GM12873 (cell line): ENCODE measurements at regions not wholly inside any gene's neighbourhood (a gene's known extent, or its start where the extent isn't known, plus 50 kb on each side); places are given as distances from the start of the nearest gene placed in this dataset.

Experiments used
- TF ChIP-seq, protein P1 (sequence below): IDR thresholded peaks from 2 replicates; pipeline ENCODE4 v1.5.1; 2012; ENCODE audit warnings: low read depth, mild to moderate bottlenecking, moderate library complexity, low read length, control low read depth; ENCODE audit not compliant: insufficient read depth; ENCODE audit errors: missing control alignments

DNA sequence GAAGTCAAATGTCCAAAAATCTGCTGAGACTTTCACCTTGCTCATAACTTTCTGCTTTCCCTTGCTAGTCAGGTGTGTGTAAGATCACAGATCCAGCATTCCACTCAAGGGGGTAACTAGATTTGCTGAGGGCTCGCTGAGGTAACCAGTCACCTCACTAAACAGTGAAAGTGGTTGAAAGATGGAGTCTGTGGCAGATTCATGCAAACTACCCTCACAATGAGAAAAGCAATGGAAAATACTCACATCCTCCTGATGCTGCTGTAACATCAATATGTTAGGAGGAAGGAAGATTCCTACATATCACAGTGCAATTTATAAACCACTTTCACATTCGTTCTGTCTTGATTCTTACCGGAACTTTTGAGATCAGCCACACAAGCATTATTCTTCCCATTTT is 174.3 kb upstream of the BCL6 start:
- TF ChIP-seq, protein P1, sequence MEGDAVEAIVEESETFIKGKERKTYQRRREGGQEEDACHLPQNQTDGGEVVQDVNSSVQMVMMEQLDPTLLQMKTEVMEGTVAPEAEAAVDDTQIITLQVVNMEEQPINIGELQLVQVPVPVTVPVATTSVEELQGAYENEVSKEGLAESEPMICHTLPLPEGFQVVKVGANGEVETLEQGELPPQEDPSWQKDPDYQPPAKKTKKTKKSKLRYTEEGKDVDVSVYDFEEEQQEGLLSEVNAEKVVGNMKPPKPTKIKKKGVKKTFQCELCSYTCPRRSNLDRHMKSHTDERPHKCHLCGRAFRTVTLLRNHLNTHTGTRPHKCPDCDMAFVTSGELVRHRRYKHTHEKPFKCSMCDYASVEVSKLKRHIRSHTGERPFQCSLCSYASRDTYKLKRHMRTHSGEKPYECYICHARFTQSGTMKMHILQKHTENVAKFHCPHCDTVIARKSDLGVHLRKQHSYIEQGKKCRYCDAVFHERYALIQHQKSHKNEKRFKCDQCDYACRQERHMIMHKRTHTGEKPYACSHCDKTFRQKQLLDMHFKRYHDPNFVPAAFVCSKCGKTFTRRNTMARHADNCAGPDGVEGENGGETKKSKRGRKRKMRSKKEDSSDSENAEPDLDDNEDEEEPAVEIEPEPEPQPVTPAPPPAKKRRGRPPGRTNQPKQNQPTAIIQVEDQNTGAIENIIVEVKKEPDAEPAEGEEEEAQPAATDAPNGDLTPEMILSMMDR, result no peak

DNA sequence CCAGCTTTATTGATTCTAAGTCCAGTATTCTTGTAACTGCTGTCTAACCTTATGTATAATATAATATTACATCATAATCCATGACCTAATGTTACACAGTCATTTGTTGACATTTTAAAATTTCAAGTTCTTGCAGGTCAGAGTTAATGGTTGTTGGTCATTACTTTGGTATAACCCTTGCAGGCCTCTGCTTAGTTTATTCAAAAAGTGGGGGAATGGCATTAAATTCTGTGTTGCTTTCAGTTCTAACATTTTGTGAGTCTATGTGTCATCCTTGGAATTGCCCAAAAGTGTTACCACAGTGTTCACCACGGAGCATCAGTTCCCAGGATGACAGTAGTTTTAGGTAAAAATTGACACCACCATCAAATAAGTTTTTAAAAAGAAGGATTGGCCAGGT is 174.8 kb upstream of the BCL6 start:
- TF ChIP-seq, protein P1, result no peak

DNA sequence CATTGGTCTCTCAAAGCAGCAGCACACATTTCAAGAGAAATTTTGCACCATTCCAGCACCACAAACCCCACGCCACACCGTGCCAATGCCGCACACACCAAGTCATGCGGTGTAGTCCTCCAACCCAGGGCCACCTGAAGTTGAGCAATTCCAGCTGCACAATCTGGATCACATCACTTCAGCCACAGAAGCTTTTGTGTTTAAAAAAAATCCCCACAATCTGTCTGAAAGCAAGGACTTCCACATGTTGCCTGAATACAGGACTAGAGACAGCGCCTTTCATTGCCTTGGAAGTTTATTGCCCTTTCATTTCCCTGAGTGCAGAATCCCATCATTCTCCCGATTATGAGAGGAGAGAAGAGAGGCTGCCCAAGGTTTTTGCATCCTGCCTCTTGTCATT is 175.6 kb upstream of the BCL6 start:
- TF ChIP-seq, protein P1, result no peak

DNA sequence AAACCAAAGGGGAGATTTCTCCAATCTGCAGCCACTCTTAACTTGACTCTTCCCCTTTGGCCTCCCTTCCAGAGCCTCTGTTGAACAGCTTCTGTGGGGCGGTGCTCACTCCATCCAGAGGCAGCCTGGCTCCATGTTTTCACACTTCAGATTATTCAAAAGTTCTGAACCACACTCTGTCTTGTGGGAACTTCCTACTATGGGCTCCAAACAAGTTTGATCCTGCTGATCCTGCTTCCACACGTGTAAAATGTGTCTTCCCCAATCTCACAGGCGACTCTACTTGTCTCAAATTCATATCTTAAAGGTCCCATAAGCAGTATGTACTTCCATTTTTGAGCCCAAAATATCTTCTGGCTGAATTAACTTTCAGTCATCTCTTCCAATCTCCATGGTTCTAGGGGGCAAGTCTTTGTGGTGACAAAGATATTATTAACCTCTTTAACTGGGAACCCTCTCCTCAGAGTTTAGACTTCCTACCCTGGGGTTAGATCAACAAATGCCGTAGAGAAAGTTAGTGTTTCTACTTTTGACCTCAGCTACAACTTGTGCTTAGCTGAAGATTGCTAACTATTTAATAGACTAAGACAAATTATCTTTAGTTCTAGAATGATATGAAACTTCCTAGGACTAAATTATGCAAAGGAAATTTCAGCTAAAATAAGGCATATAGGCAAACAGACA is 176.3 kb upstream of the BCL6 start:
- TF ChIP-seq, protein P1, result no peak

DNA sequence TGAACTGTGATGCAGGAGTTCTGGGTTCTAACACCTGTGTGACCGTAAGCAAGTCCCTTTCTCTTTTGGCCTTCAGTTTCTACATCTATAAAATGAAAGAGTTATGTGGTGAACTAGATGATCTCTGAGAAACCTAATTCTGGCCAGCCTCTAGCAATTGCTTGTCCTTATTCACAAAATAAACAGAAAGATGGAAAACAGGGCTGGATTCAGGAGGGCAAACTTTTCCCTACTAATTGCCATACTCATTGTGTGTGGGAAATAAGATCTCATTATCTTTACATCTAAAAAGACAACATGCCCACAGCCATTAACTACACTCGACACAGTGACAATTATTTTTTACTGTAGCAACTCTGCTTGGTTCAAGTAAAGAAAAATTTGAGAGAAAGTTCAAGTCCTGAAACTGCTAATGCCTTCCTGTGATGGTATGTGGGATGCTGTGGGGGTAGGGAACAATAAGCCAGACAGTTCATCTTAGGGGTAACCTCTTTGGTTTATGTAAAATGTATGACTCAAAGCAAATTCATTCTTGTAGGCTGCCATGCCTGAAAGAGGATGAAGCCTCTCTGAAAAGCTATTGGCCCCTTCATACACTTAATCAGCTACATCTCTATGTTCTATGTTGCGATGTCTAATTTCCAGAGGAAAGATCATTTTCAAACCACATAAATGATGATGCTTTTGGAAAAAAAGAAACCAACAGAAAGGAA is 177.6 kb upstream of the BCL6 start:
- TF ChIP-seq, protein P1, result no peak

DNA sequence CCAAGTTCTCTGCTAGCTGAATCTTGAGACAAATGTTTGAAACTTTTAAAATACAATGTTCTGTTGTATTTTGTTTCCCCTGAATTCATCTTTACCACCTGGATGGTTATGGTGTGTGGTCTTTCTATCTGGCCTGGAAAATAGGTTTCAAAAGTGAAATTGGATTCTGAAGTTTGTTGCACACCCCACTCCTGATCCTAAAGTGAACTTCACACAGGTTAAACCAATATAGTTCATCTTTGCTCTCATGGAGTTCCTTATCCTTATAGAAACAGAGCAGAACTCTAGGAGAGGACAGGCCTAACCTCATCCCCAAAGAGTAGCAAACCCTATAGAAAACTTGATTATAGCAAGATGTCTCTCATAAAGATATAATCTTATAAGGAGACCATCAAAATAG is 179.4 kb upstream of the BCL6 start:
- TF ChIP-seq, protein P1, result no peak

DNA sequence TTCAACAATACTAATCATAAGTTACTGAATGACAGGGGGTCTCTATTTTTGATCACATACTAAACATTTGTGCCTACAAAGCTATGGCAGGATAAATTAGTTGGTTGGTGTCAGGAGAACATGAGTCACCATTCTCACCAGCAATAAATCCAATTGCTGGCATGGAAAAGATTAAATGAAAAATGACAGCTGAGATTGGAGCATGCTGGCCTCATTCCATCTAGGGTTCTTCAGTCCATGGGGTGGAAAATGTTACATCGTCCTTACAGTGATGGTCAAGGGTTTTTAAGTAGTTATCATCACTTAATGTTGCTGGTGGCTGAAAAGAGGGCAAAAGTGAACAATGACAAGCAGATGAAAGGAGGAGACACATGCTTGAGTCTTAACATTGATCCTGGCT is 180.1 kb upstream of the BCL6 start:
- TF ChIP-seq, protein P1, result no peak
